Erythroblast (primary cell): ENCODE measurements at regions not wholly inside any gene's neighbourhood (a gene's known extent, or its start where the extent isn't known, plus 50 kb on each side); places are given as distances from the start of the nearest gene placed in this dataset.

Experiments used
- DNase-seq, 2 experiments: peaks; one replicate each; lab custom pipeline; 2025; lab: John Stamatoyannopoulos, UW
- GATA1 ChIP-seq: IDR thresholded peaks from 2 replicates; pipeline ENCODE4 v1.6.1; 2011; ENCODE audit warnings: low read depth, mild to moderate bottlenecking, control low read depth, low read length, moderate library complexity
- POLR2A ChIP-seq: IDR thresholded peaks from 2 replicates; pipeline ENCODE4 v1.6.1; 2011; ENCODE audit warnings: mild to moderate bottlenecking, low read length

- DNase-seq, result no peak
- TF ChIP-seq GATA1, result no peak
- no peak for TF ChIP-seq POLR2A
These were observed 184.4 kb upstream of the PALMD start for GRCh38 chr1:99461499-99461898.

- TF ChIP-seq POLR2A, result no peak
- TF ChIP-seq GATA1, result no peak
- DNase-seq, result no peak
These were observed 181.2 kb upstream of the PALMD start for GRCh38 chr1:99464738-99465137.

GRCh38 chr1:99465176-99465900, 180.6 kb upstream of the PALMD start:
- no peak for DNase-seq

GRCh38 chr1:99467645-99468044, 178.3 kb upstream of the PALMD start:
- no peak for DNase-seq

More at GRCh38 chr1:99465176-99465900, 180.6 kb upstream of the PALMD start:
- no peak for TF ChIP-seq GATA1
- TF ChIP-seq POLR2A, result no peak

GRCh38 chr1:99469550-99469971, 176.4 kb upstream of the PALMD start:
- DNase-seq, result no peak

More at GRCh38 chr1:99467645-99468044, 178.3 kb upstream of the PALMD start:
- TF ChIP-seq POLR2A (no peak), GATA1 (no peak)

GRCh38 chr1:99472893-99473292, 173.0 kb upstream of the PALMD start:
- DNase-seq, result no peak
- TF ChIP-seq POLR2A (no peak), GATA1 (no peak)

More at GRCh38 chr1:99469550-99469971, 176.4 kb upstream of the PALMD start:
- TF ChIP-seq POLR2A (no peak), GATA1 (no peak)

- TF ChIP-seq GATA1 (no peak), POLR2A (no peak)
- DNase-seq, result no peak
These were observed 171.5 kb upstream of the PALMD start for GRCh38 chr1:99474350-99474893.

GRCh38 chr1:99476058-99476457, 169.9 kb upstream of the PALMD start:
- TF ChIP-seq POLR2A (no peak), GATA1 (no peak)
- DNase-seq, result no peak

- DNase-seq, result peak; percentile 49 to 64
- TF ChIP-seq POLR2A (no peak), GATA1 (no peak)
These were observed 164.4 kb upstream of the PALMD start for GRCh38 chr1:99481391-99481996.

- no peak for DNase-seq
- no peak for TF ChIP-seq POLR2A
- TF ChIP-seq GATA1, result no peak
These were observed 163.6 kb upstream of the PALMD start for GRCh38 chr1:99482286-99482685.

GRCh38 chr1:99482750-99483149, 163.2 kb upstream of the PALMD start:
- TF ChIP-seq GATA1, result no peak
- no peak for TF ChIP-seq POLR2A
- no peak for DNase-seq

- TF ChIP-seq POLR2A (no peak), GATA1 (no peak)
- no peak for DNase-seq
These were observed 155.9 kb upstream of the PALMD start for GRCh38 chr1:99490031-99490430.

GRCh38 chr1:99496067-99496466, 149.8 kb upstream of the PALMD start:
- TF ChIP-seq POLR2A (no peak), GATA1 (no peak)
- DNase-seq, result no peak

- no peak for TF ChIP-seq GATA1
- TF ChIP-seq POLR2A, result no peak
- DNase-seq, result no peak
These were observed 148.2 kb upstream of the PALMD start for GRCh38 chr1:99497690-99498089.
